ENCODE measurements at regions not wholly inside any gene's neighbourhood (a gene's known extent, or its start where the extent isn't known, plus 50 kb on each side); places are given as distances from the start of the nearest gene placed in this dataset.

- intact Hi-C loops (cut with micrococcal nuclease) = no loop called here
- Histone ChIP-seq H3K9ac (replicated peaks; ENCODE audit: extremely low read depth, insufficient read depth, low read length) (no peak overlapping the region), H3K4me3 (replicated peaks in 1 of 3; ENCODE audit: insufficient read depth in 1 of 3, low read depth in 1 of 3, low read length in 3 of 3) (no peak overlapping the region), H3K79me2 (ENCODE audit: control insufficient read depth, insufficient read depth, low read length) (no peaks in the 10 kb centered on the region), H3K36me3 (ENCODE audit: control insufficient read depth in 2 of 2, extremely low read depth in 1 of 2, insufficient read depth in 2 of 2, low read length in 2 of 2) (no peaks in the 10 kb centered on the region), H3K4me1 (ENCODE audit: control insufficient read depth, extremely low read depth, insufficient read depth, low read length) (no peaks in the 10 kb centered on the region), H3K4me2 (ENCODE audit: insufficient read depth, low read length) (no peak overlapping the region), H3K27ac (ENCODE audit: insufficient read depth, low read depth, low read length) (no peak overlapping the region), H3K9me3 (replicated peaks; ENCODE audit: control insufficient read depth, insufficient read depth, low read length) (no peaks in the 10 kb centered on the region), H4K20me1 (replicated peaks; ENCODE audit: control insufficient read depth, extremely low read depth, insufficient read depth, low read length) (no peaks in the 10 kb centered on the region), H3K9me1 (replicated peaks; ENCODE audit: control insufficient read depth, extremely low read depth, insufficient read depth, low read length) (no peaks in the 10 kb centered on the region), H3K27me3 (ENCODE audit: control insufficient read depth in 2 of 2, insufficient read depth in 2 of 2, low read length in 2 of 2) (no peaks in the 10 kb centered on the region), H2AFZ (ENCODE audit: low read depth, low read length) (no peak overlapping the region)
- BruUV-seq (replicated peaks) = no TSS peak
- TF ChIP-seq JUN (IDR thresholded peaks at IDR 0.05; ENCODE audit: borderline replicate concordance, insufficient read depth, insufficient read length, low read depth) (no peak), GATA2 (IDR thresholded peaks at IDR 0.05; ENCODE audit: insufficient read depth, insufficient read length, low read depth, low read length) (no peak), EZH2 (IDR thresholded peaks at IDR 0.05; ENCODE audit: borderline replicate concordance, low read depth, low read length, severe bottlenecking) (no peak), MYC (IDR thresholded peaks at IDR 0.05; ENCODE audit: low read depth, low read length) (no peak), FOS (IDR thresholded peaks at IDR 0.05; ENCODE audit: borderline replicate concordance, insufficient read depth, low read length) (no peak)
- DNase-seq (ENCODE audit: low read depth, low spot score) (no peak), FAIRE-seq (no peak)
- POLR2A ChIA-PET = no interaction called here
- dilution Hi-C loops (cut with MboI; ENCODE audit: extremely low pct_ligation_motif_present, low sequenced_read_pairs) = no loop called here
- CTCF ChIA-PET = no interaction called here
Observed at GRCh38 chr13:47764817-47765216, 236.3 kb downstream of the SUCLA2 start.

DNA sequence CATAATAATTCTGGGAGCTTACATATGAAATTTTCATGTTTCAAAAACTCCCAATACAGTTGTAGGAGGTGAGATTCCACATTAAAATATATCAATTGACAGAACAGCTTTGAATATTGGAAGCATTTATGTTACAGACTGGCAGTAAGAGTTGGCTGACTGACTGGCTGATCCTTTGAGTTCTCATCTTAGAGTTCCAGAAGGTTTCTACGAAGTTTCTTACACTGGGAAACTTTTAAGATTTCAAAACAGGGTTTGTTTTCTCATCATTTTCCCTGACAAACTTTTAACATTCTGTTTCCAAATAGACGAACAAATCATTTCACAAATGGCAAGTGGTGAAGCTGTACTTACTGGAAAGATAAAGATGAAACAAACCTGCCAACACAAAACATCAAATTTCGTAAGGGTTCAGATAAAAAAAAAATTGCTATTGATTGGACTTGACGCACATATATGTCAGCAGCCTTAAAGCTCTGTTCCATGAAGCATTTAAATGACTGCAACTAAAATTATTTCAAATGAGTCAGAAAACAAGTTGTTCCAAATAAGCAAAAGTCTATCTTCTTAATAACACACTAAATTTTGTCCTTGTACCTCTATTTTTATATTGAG, 243.5 kb downstream of the SUCLA2 start:
- Histone ChIP-seq H3K27me3 (ENCODE audit: control insufficient read depth in 2 of 2, insufficient read depth in 2 of 2, low read length in 2 of 2) (no peaks in the 10 kb centered on the region), H3K4me2 (ENCODE audit: insufficient read depth, low read length) (no peak overlapping the region), H3K9ac (replicated peaks; ENCODE audit: extremely low read depth, insufficient read depth, low read length) (no peak overlapping the region), H3K36me3 (ENCODE audit: control insufficient read depth in 2 of 2, extremely low read depth in 1 of 2, insufficient read depth in 2 of 2, low read length in 2 of 2) (no peaks in the 10 kb centered on the region), H4K20me1 (replicated peaks; ENCODE audit: control insufficient read depth, extremely low read depth, insufficient read depth, low read length) (no peaks in the 10 kb centered on the region), H3K9me1 (replicated peaks; ENCODE audit: control insufficient read depth, extremely low read depth, insufficient read depth, low read length) (no peaks in the 10 kb centered on the region), H3K79me2 (ENCODE audit: control insufficient read depth, insufficient read depth, low read length) (no peaks in the 10 kb centered on the region), H3K4me3 (replicated peaks in 1 of 3; ENCODE audit: insufficient read depth in 1 of 3, low read depth in 1 of 3, low read length in 3 of 3) (no peak overlapping the region), H3K4me1 (ENCODE audit: control insufficient read depth, extremely low read depth, insufficient read depth, low read length) (no peaks in the 10 kb centered on the region), H3K27ac (ENCODE audit: insufficient read depth, low read depth, low read length) (no peak overlapping the region), H2AFZ (ENCODE audit: low read depth, low read length) (no peak overlapping the region), H3K9me3 (replicated peaks; ENCODE audit: control insufficient read depth, insufficient read depth, low read length) (no peaks in the 10 kb centered on the region)
- dilution Hi-C loops (cut with MboI; ENCODE audit: extremely low pct_ligation_motif_present, low sequenced_read_pairs) (no loop called here), intact Hi-C loops (cut with micrococcal nuclease) (no loop called here)
- no peak for FAIRE-seq
- ChIA-PET CTCF (no interaction called here), POLR2A (no interaction called here)
- DNase-seq (ENCODE audit: low read depth, low spot score) = no peak
- no peak for TF ChIP-seq FOS (IDR thresholded peaks at IDR 0.05; ENCODE audit: borderline replicate concordance, insufficient read depth, low read length)
- TF ChIP-seq EZH2 (IDR thresholded peaks at IDR 0.05; ENCODE audit: borderline replicate concordance, low read depth, low read length, severe bottlenecking) = no peak
- no peak for TF ChIP-seq GATA2 (IDR thresholded peaks at IDR 0.05; ENCODE audit: insufficient read depth, insufficient read length, low read depth, low read length)
- TF ChIP-seq POLR2AphosphoS5 (IDR thresholded peaks at IDR 0.05; ENCODE audit: insufficient read depth, low read depth, low read length) = no peak
- TF ChIP-seq, protein P1, sequence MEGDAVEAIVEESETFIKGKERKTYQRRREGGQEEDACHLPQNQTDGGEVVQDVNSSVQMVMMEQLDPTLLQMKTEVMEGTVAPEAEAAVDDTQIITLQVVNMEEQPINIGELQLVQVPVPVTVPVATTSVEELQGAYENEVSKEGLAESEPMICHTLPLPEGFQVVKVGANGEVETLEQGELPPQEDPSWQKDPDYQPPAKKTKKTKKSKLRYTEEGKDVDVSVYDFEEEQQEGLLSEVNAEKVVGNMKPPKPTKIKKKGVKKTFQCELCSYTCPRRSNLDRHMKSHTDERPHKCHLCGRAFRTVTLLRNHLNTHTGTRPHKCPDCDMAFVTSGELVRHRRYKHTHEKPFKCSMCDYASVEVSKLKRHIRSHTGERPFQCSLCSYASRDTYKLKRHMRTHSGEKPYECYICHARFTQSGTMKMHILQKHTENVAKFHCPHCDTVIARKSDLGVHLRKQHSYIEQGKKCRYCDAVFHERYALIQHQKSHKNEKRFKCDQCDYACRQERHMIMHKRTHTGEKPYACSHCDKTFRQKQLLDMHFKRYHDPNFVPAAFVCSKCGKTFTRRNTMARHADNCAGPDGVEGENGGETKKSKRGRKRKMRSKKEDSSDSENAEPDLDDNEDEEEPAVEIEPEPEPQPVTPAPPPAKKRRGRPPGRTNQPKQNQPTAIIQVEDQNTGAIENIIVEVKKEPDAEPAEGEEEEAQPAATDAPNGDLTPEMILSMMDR (IDR thresholded peaks at IDR 0.05; ENCODE audit: extremely low read depth in 1 of 2, insufficient read depth in 1 of 2, low read depth in 1 of 2, low read length in 2 of 2) = no peak
- TF ChIP-seq MAX (IDR thresholded peaks at IDR 0.05; ENCODE audit: insufficient read depth, insufficient read length) = no peak
- BruUV-seq (replicated peaks) = no TSS peak
